GM23248 (cell line): ENCODE measurements at regions not wholly inside any gene's neighbourhood (a gene's known extent, or its start where the extent isn't known, plus 50 kb on each side); places are given as distances from the start of the nearest gene placed in this dataset.

Experiments
- EZH2 ChIP-seq: fragments of 200-600 bp; sonication (generic); IDR thresholded peaks from 2 replicates; pipeline ENCODE4 v1.6.1; 2018; ENCODE audit warnings: antibody characterized with exemption, mild to moderate bottlenecking; ENCODE audit not compliant: insufficient read depth, poor library complexity, severe bottlenecking
- EZH2phosphoT487 ChIP-seq: fragments of 200-600 bp; sonication (generic); IDR thresholded peaks from 2 replicates; pipeline ENCODE4 v1.6.1; 2018; ENCODE audit warnings: antibody characterized with exemption, moderate library complexity, mild to moderate bottlenecking, low read depth; ENCODE audit not compliant: insufficient read depth

GRCh38 chr14:25630447-25630846 lies 580.5 kb upstream of the STXBP6 start:
- TF ChIP-seq EZH2phosphoT487 (no peak), EZH2 (no peak)
